Upper lobe of left lung (tissue), 4 donors: ENCODE measurements at regions not wholly inside any gene's neighbourhood (a gene's known extent, or its start where the extent isn't known, plus 50 kb on each side); places are given as distances from the start of the nearest gene placed in this dataset.

Experiments used
- POLR2AphosphoS5 ChIP-seq, 2 donors: sonication (generic); formaldehyde crosslinking; IDR thresholded peaks; one replicate each; pipeline ENCODE4 v1.5.1; 2017; ENCODE audit warnings: antibody characterized with exemption in 2 of 2
- TF ChIP-seq, protein P1 (sequence below), 6 experiments: fragments of 450-650 bp in 4 of 6; fragments of 200-600 bp in 2 of 6; sonication (generic) in 2 of 6; IDR thresholded peaks; one replicate each; pipeline ENCODE4 v1.5.1; 2016 to 2019; ENCODE audit warnings: antibody characterized with exemption in 6 of 6

- TF ChIP-seq, protein P1, sequence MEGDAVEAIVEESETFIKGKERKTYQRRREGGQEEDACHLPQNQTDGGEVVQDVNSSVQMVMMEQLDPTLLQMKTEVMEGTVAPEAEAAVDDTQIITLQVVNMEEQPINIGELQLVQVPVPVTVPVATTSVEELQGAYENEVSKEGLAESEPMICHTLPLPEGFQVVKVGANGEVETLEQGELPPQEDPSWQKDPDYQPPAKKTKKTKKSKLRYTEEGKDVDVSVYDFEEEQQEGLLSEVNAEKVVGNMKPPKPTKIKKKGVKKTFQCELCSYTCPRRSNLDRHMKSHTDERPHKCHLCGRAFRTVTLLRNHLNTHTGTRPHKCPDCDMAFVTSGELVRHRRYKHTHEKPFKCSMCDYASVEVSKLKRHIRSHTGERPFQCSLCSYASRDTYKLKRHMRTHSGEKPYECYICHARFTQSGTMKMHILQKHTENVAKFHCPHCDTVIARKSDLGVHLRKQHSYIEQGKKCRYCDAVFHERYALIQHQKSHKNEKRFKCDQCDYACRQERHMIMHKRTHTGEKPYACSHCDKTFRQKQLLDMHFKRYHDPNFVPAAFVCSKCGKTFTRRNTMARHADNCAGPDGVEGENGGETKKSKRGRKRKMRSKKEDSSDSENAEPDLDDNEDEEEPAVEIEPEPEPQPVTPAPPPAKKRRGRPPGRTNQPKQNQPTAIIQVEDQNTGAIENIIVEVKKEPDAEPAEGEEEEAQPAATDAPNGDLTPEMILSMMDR (IDR thresholded peaks at IDR 0.05): no peak
- TF ChIP-seq POLR2AphosphoS5 (IDR thresholded peaks at IDR 0.05): no peak
These were observed 780.8 kb upstream of the GCFC2 start for GRCh38 chr2:76491503-76491902.
